GM06990 (cell line): ENCODE measurements at regions not wholly inside any gene's neighbourhood (a gene's known extent, or its start where the extent isn't known, plus 50 kb on each side); places are given as distances from the start of the nearest gene placed in this dataset.

Experiments
- DNase-seq: peaks from one replicate; pipeline ENCODE4 v3.0.0-alpha.2; 2011; ENCODE audit not compliant: insufficient read length; ENCODE audit errors: extremely low read depth
- H3K27me3 ChIP-seq: replicated peaks from 2 replicates; pipeline ENCODE4 v1.6.0; 2011; ENCODE audit warnings: low read length; ENCODE audit not compliant: control insufficient read depth, insufficient read depth
- H3K36me3 ChIP-seq: 2 replicates; pipeline ENCODE4 v1.5.1; 2011; ENCODE audit warnings: low read length; ENCODE audit not compliant: control insufficient read depth, insufficient read depth
- H3K4me3 ChIP-seq: replicated peaks from 2 replicates; pipeline ENCODE4 v1.5.1; 2011; ENCODE audit warnings: low read depth, mild to moderate bottlenecking, control low read depth, low read length
- CTCF ChIP-seq: IDR thresholded peaks from 2 replicates; pipeline ENCODE4 v1.5.1; 2011; ENCODE audit warnings: low read length, control low read depth, mild to moderate bottlenecking, inconsistent platforms; ENCODE audit not compliant: insufficient read depth, poor library complexity, severe bottlenecking

- DNase-seq, result no peak
- TF ChIP-seq CTCF, result no peak
- H3K4me3 ChIP-seq, result no peak overlapping the region
- H3K27me3 ChIP-seq, result no peaks in the 10 kb centered on the region
- H3K36me3 ChIP-seq, result no peaks in the 10 kb centered on the region
These were observed 102.1 kb downstream of the DIPK2A start for GRCh38 chr3:144073698-144074097.

GRCh38 chr3:144079634-144080033 lies 108.0 kb downstream of the DIPK2A start:
- DNase-seq, result no peak
- no peak for TF ChIP-seq CTCF
- H3K4me3 ChIP-seq, result no peak overlapping the region

GRCh38 chr3:144084929-144085328 lies 113.3 kb downstream of the DIPK2A start:
- Histone ChIP-seq H3K4me3 (no peak overlapping the region), H3K27me3 (no peaks in the 10 kb centered on the region), H3K36me3 (no peaks in the 10 kb centered on the region)
- DNase-seq, result no peak
- no peak for TF ChIP-seq CTCF

More at GRCh38 chr3:144079634-144080033, 108.0 kb downstream of the DIPK2A start:
- Histone ChIP-seq H3K27me3 (no peaks in the 10 kb centered on the region), H3K36me3 (no peaks in the 10 kb centered on the region)

GRCh38 chr3:144085964-144086363 lies 114.3 kb downstream of the DIPK2A start:
- TF ChIP-seq CTCF, result no peak
- H3K27me3 ChIP-seq, result no peaks in the 10 kb centered on the region
- no peak for DNase-seq
- H3K4me3 ChIP-seq, result no peak overlapping the region
- no peaks in the 10 kb centered on the region for H3K36me3 ChIP-seq

- DNase-seq, result no peak
- no peak overlapping the region for H3K4me3 ChIP-seq
These were observed 124.4 kb downstream of the DIPK2A start for GRCh38 chr3:144096016-144096415.

More at GRCh38 chr3:144096016-144096415, 124.4 kb downstream of the DIPK2A start:
- Histone ChIP-seq H3K36me3 (no peaks in the 10 kb centered on the region), H3K27me3 (no peaks in the 10 kb centered on the region)
- TF ChIP-seq CTCF, result no peak
